Smooth muscle cell (in vitro differentiated cells): ENCODE measurements at regions not wholly inside any gene's neighbourhood (a gene's known extent, or its start where the extent isn't known, plus 50 kb on each side); places are given as distances from the start of the nearest gene placed in this dataset.

Experiments used
- DNase-seq: peaks from one replicate; lab custom pipeline; 2025; ENCODE audit not compliant: unreplicated experiment; lab: John Stamatoyannopoulos, UW
- H2AFZ ChIP-seq: fragments of 200-600 bp; sonication (generic); 2 replicates; pipeline ENCODE4 v1.6.0; 2016; ENCODE audit warnings: antibody characterized with exemption, low read depth, mild to moderate bottlenecking
- H3F3A ChIP-seq: fragments of 200-600 bp; sonication (generic); 2 replicates; pipeline ENCODE4 v1.6.0; 2017; ENCODE audit warnings: antibody characterized with exemption, low read depth
- H3K27ac ChIP-seq: fragments of 200-600 bp; sonication (generic); 2 replicates; pipeline ENCODE4 v1.5.1; 2016; ENCODE audit warnings: low read depth, mild to moderate bottlenecking
- H3K27me3 ChIP-seq: fragments of 200-600 bp; sonication (generic); 2 replicates; pipeline ENCODE4 v1.6.1; 2016; ENCODE audit warnings: low read depth, mild to moderate bottlenecking
- H3K36me3 ChIP-seq: fragments of 200-600 bp; sonication (generic); 2 replicates; pipeline ENCODE4 v1.5.1; 2016; ENCODE audit warnings: low read depth
- H3K4me1 ChIP-seq: fragments of 200-600 bp; sonication (generic); 2 replicates; pipeline ENCODE4 v1.5.1; 2016; ENCODE audit warnings: low read depth
- H3K4me2 ChIP-seq: fragments of 200-600 bp; sonication (generic); 2 replicates; pipeline ENCODE4 v1.6.0; 2016; ENCODE audit warnings: mild to moderate bottlenecking
- H3K4me3 ChIP-seq: fragments of 200-600 bp; sonication (generic); 2 replicates; pipeline ENCODE4 v1.5.1; 2016; ENCODE audit warnings: mild to moderate bottlenecking
- H3K79me2 ChIP-seq: fragments of 200-600 bp; sonication (generic); 2 replicates; pipeline ENCODE4 v1.6.0; 2016; ENCODE audit warnings: low read depth, mild to moderate bottlenecking
- H3K9ac ChIP-seq: fragments of 200-600 bp; sonication (generic); 2 replicates; pipeline ENCODE4 v1.6.0; 2016; ENCODE audit warnings: low read depth
- H3K9me3 ChIP-seq: fragments of 200-600 bp; sonication (generic); replicated peaks from 2 replicates; pipeline ENCODE4 v1.5.1; 2016; ENCODE audit warnings: low read depth
- H4K20me1 ChIP-seq: fragments of 200-600 bp; sonication (generic); 2 replicates; pipeline ENCODE4 v1.6.0; 2016; ENCODE audit warnings: low read depth
- CTCF ChIP-seq: fragments of 200-600 bp; sonication (generic); IDR thresholded peaks from 2 replicates; pipeline ENCODE4 v1.5.1; 2017; ENCODE audit warnings: borderline replicate concordance, mild to moderate bottlenecking, antibody characterized with exemption; ENCODE audit not compliant: insufficient read depth, poor library complexity, severe bottlenecking
- WGBS: methylation state at CpG from one replicate; pipeline ENCODE4 v1.1.7; 2016; ENCODE audit warnings: low lambda C conversion rate; 5-methylcytosine and 5-hydroxymethylcytosine counted together

GRCh38 chr11:28739489-28740280 is 631.5 kb downstream of the METTL15 start:
- Histone ChIP-seq H3K27ac (no peak overlapping the region), H3K4me2 (no peak overlapping the region), H3K9me3 (no peaks in the 10 kb centered on the region), H3K36me3 (no peaks in the 10 kb centered on the region), H4K20me1 (no peaks in the 10 kb centered on the region), H3K4me3 (no peak overlapping the region), H3K9ac (no peak overlapping the region), H3K79me2 (no peaks in the 10 kb centered on the region), H3F3A (no peaks in the 10 kb centered on the region), H3K27me3 (no peaks in the 10 kb centered on the region), H3K4me1 (peaks cover 7% of the 10 kb centered on the region), H2AFZ (no peak overlapping the region)
- WGBS: 91% methylated on average over 4 of the region's 4 CpGs
- TF ChIP-seq CTCF: no peak
- DNase-seq: no peak

GRCh38 chr11:28738549-28738948 is 630.4 kb downstream of the METTL15 start:
- Histone ChIP-seq H2AFZ (no peak overlapping the region), H3K9me3 (no peaks in the 10 kb centered on the region), H3K27me3 (no peaks in the 10 kb centered on the region), H3K36me3 (no peaks in the 10 kb centered on the region), H3K4me2 (no peak overlapping the region), H3K79me2 (no peaks in the 10 kb centered on the region), H3K9ac (no peak overlapping the region), H3K27ac (no peak overlapping the region), H3K4me1 (peaks cover 7% of the 10 kb centered on the region), H3F3A (no peaks in the 10 kb centered on the region), H4K20me1 (no peaks in the 10 kb centered on the region), H3K4me3 (no peak overlapping the region)
- no peak for TF ChIP-seq CTCF
- DNase-seq: no peak

- H3K4me1 ChIP-seq: no peaks in the 10 kb centered on the region
- DNase-seq: no peak
- H4K20me1 ChIP-seq: no peaks in the 10 kb centered on the region
- H3F3A ChIP-seq: no peaks in the 10 kb centered on the region
- no peaks in the 10 kb centered on the region for H3K36me3 ChIP-seq
- H3K9ac ChIP-seq: no peak overlapping the region
- H3K27me3 ChIP-seq: no peaks in the 10 kb centered on the region
- H2AFZ ChIP-seq: no peak overlapping the region
- H3K9me3 ChIP-seq: no peaks in the 10 kb centered on the region
- H3K27ac ChIP-seq: no peak overlapping the region
- no peak for TF ChIP-seq CTCF
- H3K4me2 ChIP-seq: no peak overlapping the region
- H3K4me3 ChIP-seq: no peak overlapping the region
- no peaks in the 10 kb centered on the region for H3K79me2 ChIP-seq
Observed at GRCh38 chr11:28736256-28736655, 628.1 kb downstream of the METTL15 start.

- Histone ChIP-seq H3K27ac (no peak overlapping the region), H4K20me1 (no peaks in the 10 kb centered on the region)
- 95% methylated on average over 1 of the region's 1 CpG for WGBS
Observed at GRCh38 chr11:28735511-28735910, 627.3 kb downstream of the METTL15 start.

More at GRCh38 chr11:28735511-28735910, 627.3 kb downstream of the METTL15 start:
- Histone ChIP-seq H3K79me2 (no peaks in the 10 kb centered on the region), H3K9me3 (no peaks in the 10 kb centered on the region), H3K4me1 (no peaks in the 10 kb centered on the region), H3K27me3 (no peaks in the 10 kb centered on the region), H3K4me3 (no peak overlapping the region), H3K4me2 (no peak overlapping the region), H3K9ac (no peak overlapping the region), H2AFZ (no peak overlapping the region), H3F3A (no peaks in the 10 kb centered on the region), H3K36me3 (no peaks in the 10 kb centered on the region)
- DNase-seq: no peak
- TF ChIP-seq CTCF: no peak
